HG03558 (cell line): ENCODE measurements at regions not wholly inside any gene's neighbourhood (a gene's known extent, or its start where the extent isn't known, plus 50 kb on each side); places are given as distances from the start of the nearest gene placed in this dataset.
"Not testable (repeated sequence)": the region's sequence is repeated elsewhere in the genome, so short reads cannot be mapped to it uniquely, and the experiment has no call there.

Experiments
- ATAC-seq: cut with Tn5 transposase; IDR thresholded peaks from one replicate; pipeline ENCODE4 v1.9.1; 2021; ENCODE audit warnings: moderate number of reproducible peaks; ENCODE audit not compliant: unreplicated experiment; ENCODE audit errors: extremely low read depth

- no peak for ATAC-seq
Observed at GRCh38 chr5:99640646-99641045, 711.8 kb upstream of the CHD1 start.

- no peak for ATAC-seq
Observed at GRCh38 chr5:99639905-99640304, 711.1 kb upstream of the CHD1 start.

GRCh38 chr5:99636663-99637062 lies 707.9 kb upstream of the CHD1 start:
- ATAC-seq, result no peak

GRCh38 chr5:99621772-99622681 lies 693.2 kb upstream of the CHD1 start:
- no peak for ATAC-seq

GRCh38 chr5:99617335-99617734 lies 688.5 kb upstream of the CHD1 start:
- no peak for ATAC-seq

- no peak for ATAC-seq
Observed at GRCh38 chr5:99614888-99615287, 686.1 kb upstream of the CHD1 start.

GRCh38 chr5:99607124-99607523 lies 678.3 kb upstream of the CHD1 start:
- ATAC-seq, result no peak

GRCh38 chr5:99605904-99606303 lies 677.1 kb upstream of the CHD1 start:
- ATAC-seq, result no peak

- no peak for ATAC-seq
Observed at GRCh38 chr5:99600952-99601351, 672.1 kb upstream of the CHD1 start.

- no peak for ATAC-seq
Observed at GRCh38 chr5:99590806-99591205, 662.0 kb upstream of the CHD1 start.

- no peak for ATAC-seq
Observed at GRCh38 chr5:99589424-99589823, 660.6 kb upstream of the CHD1 start.

- ATAC-seq, result no peak
Observed at GRCh38 chr5:99587983-99588382, 659.2 kb upstream of the CHD1 start.

- ATAC-seq, result no peak
Observed at GRCh38 chr5:99586878-99587277, 658.1 kb upstream of the CHD1 start.

- not testable (repeated sequence) for ATAC-seq
Observed at GRCh38 chr5:99581204-99581603, 652.4 kb upstream of the CHD1 start.

- ATAC-seq, result not testable (repeated sequence)
Observed at GRCh38 chr5:99562937-99563627, 634.3 kb upstream of the CHD1 start.

- ATAC-seq, result no peak
Observed at GRCh38 chr5:99553211-99553810, 624.5 kb upstream of the CHD1 start.

GRCh38 chr5:99544356-99544755 lies 615.5 kb upstream of the CHD1 start:
- no peak for ATAC-seq

- no peak for ATAC-seq
Observed at GRCh38 chr5:99543841-99544240, 615.0 kb upstream of the CHD1 start.

GRCh38 chr5:99534241-99534640 lies 605.4 kb upstream of the CHD1 start:
- not testable (repeated sequence) for ATAC-seq

GRCh38 chr5:99521666-99522065 lies 592.9 kb upstream of the CHD1 start:
- not testable (repeated sequence) for ATAC-seq

- not testable (repeated sequence) for ATAC-seq
Observed at GRCh38 chr5:99515864-99516490, 587.2 kb upstream of the CHD1 start.
